Endodermal cell (in vitro differentiated cells): ENCODE measurements at regions not wholly inside any gene's neighbourhood (a gene's known extent, or its start where the extent isn't known, plus 50 kb on each side); places are given as distances from the start of the nearest gene placed in this dataset.

Experiments
- DNase-seq: peaks from one replicate; pipeline ENCODE4 v3.0.0-alpha.2; 2017
- H3K27ac ChIP-seq: 2 replicates; pipeline ENCODE4 v1.5.1; 2013; ENCODE audit warnings: mild to moderate bottlenecking, low read depth, low read length, moderate library complexity
- H3K27me3 ChIP-seq: 2 replicates; pipeline ENCODE4 v1.6.1; 2013; ENCODE audit warnings: mild to moderate bottlenecking, low read length, moderate library complexity; ENCODE audit not compliant: insufficient read depth, control insufficient read depth, poor library complexity, severe bottlenecking
- H3K36me3 ChIP-seq: 2 replicates; pipeline ENCODE4 v1.7.0; 2013; ENCODE audit warnings: mild to moderate bottlenecking, low read length, moderate library complexity; ENCODE audit not compliant: control insufficient read depth, insufficient read depth
- H3K4me1 ChIP-seq: one replicate; pipeline ENCODE4 v1.7.0; 2013; ENCODE audit warnings: low read length; ENCODE audit not compliant: control insufficient read depth, insufficient read depth
- H3K4me3 ChIP-seq: 2 replicates; pipeline ENCODE4 v1.5.1; 2013; ENCODE audit warnings: mild to moderate bottlenecking, low read length, moderate library complexity
- H3K9ac ChIP-seq: 2 replicates; pipeline ENCODE4 v1.6.1; 2013; ENCODE audit warnings: mild to moderate bottlenecking, low read length, moderate library complexity; ENCODE audit not compliant: poor library complexity, severe bottlenecking; ENCODE audit errors: extremely low read depth
- H3K9me3 ChIP-seq: 2 replicates; pipeline ENCODE4 v1.6.1; 2013; ENCODE audit warnings: mild to moderate bottlenecking, low read length, moderate library complexity; ENCODE audit not compliant: control insufficient read depth
- H3K27ac Mint-ChIP-seq: 2 replicates; pipeline ENCODE4 v1.8.0; 2020; ENCODE audit warnings: mixed read lengths
- H3K27me3 Mint-ChIP-seq: 2 replicates; pipeline ENCODE4 v1.8.0; 2021; ENCODE audit warnings: mild to moderate bottlenecking, mixed read lengths; ENCODE audit not compliant: insufficient read depth
- H3K36me3 Mint-ChIP-seq: 2 replicates; pipeline ENCODE4 v1.8.0; 2020; ENCODE audit warnings: low read depth, mixed read lengths
- H3K4me1 Mint-ChIP-seq: 2 replicates; pipeline ENCODE4 v1.8.0; 2020; ENCODE audit warnings: mixed read lengths
- H3K4me3 Mint-ChIP-seq: 2 replicates; pipeline ENCODE4 v1.8.0; 2020; ENCODE audit warnings: mild to moderate bottlenecking, moderate library complexity, mixed read lengths
- H3K9me3 Mint-ChIP-seq: 2 replicates; pipeline ENCODE4 v1.8.0; 2020; ENCODE audit warnings: mild to moderate bottlenecking, mixed read lengths
- CTCF ChIP-seq: fragments of 200-600 bp; sonication (generic); conservative IDR thresholded peaks from 2 replicates; pipeline ENCODE4 v1.5.0; 2021; ENCODE audit warnings: antibody characterized with exemption, mild to moderate bottlenecking
- WGBS, 2 experiments: methylation state at CpG; one replicate each; pipeline versions ENCODE4 v1.1.5 to v1.1.7; 2013; ENCODE audit warnings: missing lambda C conversion rate in 2 of 2, mixed read lengths in 1 of 2; ENCODE audit not compliant: insufficient coverage in 1 of 2, insufficient read length in 1 of 2; 5-methylcytosine and 5-hydroxymethylcytosine counted together

- Histone ChIP-seq H3K9me3 (no peaks in the 10 kb centered on the region), H3K4me3 (no peak overlapping the region), H3K27ac (no peak overlapping the region), H3K4me1 (no peaks in the 10 kb centered on the region), H3K36me3 (no peaks in the 10 kb centered on the region), H3K27me3 (no peaks in the 10 kb centered on the region), H3K9ac (no peak overlapping the region)
- DNase-seq, result no peak
- H3K4me3 Mint-ChIP-seq, result no peak overlapping the region
- H3K9me3 Mint-ChIP-seq, result no peaks in the 10 kb centered on the region
- WGBS, 2 experiments, result 90 to 98% methylated on average over 3 to 4 of the region's 4 CpGs
- TF ChIP-seq CTCF, result no peak
- no peaks in the 10 kb centered on the region for H3K36me3 Mint-ChIP-seq
- no peaks in the 10 kb centered on the region for H3K4me1 Mint-ChIP-seq
- no peak overlapping the region for H3K27ac Mint-ChIP-seq
- H3K27me3 Mint-ChIP-seq, result no peaks in the 10 kb centered on the region
Observed at GRCh38 chr4:19508442-19508841, 743.3 kb upstream of the SLIT2 start.

GRCh38 chr4:19497705-19498104 is 754.0 kb upstream of the SLIT2 start:
- no peak overlapping the region for H3K9ac ChIP-seq
- Mint-ChIP-seq H3K4me1 (no peaks in the 10 kb centered on the region), H3K27me3 (no peaks in the 10 kb centered on the region), H3K36me3 (no peaks in the 10 kb centered on the region), H3K9me3 (no peaks in the 10 kb centered on the region), H3K27ac (no peak overlapping the region), H3K4me3 (no peak overlapping the region)
- H3K27ac ChIP-seq, result no peak overlapping the region
- H3K27me3 ChIP-seq, result no peaks in the 10 kb centered on the region
- no peaks in the 10 kb centered on the region for H3K4me1 ChIP-seq
- peaks cover 16% of the 10 kb centered on the region for H3K9me3 ChIP-seq
- TF ChIP-seq CTCF, result no peak
- no peak for DNase-seq
- no peak overlapping the region for H3K4me3 ChIP-seq
- H3K36me3 ChIP-seq, result no peaks in the 10 kb centered on the region

GRCh38 chr4:19496756-19497155 is 754.9 kb upstream of the SLIT2 start:
- Histone ChIP-seq H3K9ac (no peak overlapping the region), H3K9me3 (peaks cover 16% of the 10 kb centered on the region), H3K4me1 (no peaks in the 10 kb centered on the region), H3K36me3 (no peaks in the 10 kb centered on the region), H3K27ac (no peak overlapping the region), H3K27me3 (no peaks in the 10 kb centered on the region), H3K4me3 (no peak overlapping the region)
- no peak overlapping the region for H3K4me3 Mint-ChIP-seq
- H3K4me1 Mint-ChIP-seq, result no peaks in the 10 kb centered on the region
- no peak for TF ChIP-seq CTCF
- no peak overlapping the region for H3K27ac Mint-ChIP-seq
- H3K9me3 Mint-ChIP-seq, result no peaks in the 10 kb centered on the region
- no peaks in the 10 kb centered on the region for H3K27me3 Mint-ChIP-seq
- 96% methylated on average over 1 of the region's 2 CpGs; no CpG with 5 or more reads in 1 of the 2 experiments for WGBS, 2 experiments
- no peaks in the 10 kb centered on the region for H3K36me3 Mint-ChIP-seq
- DNase-seq, result no peak
